ENCODE measurements at regions not wholly inside any gene's neighbourhood (a gene's known extent, or its start where the extent isn't known, plus 50 kb on each side); places are given as distances from the start of the nearest gene placed in this dataset.

- Mint-ChIP-seq H3K36me3 (ENCODE audit: low read depth) (no peaks in the 10 kb centered on the region), H3K9me3 (no peaks in the 10 kb centered on the region), H3K27me3 (ENCODE audit: insufficient read depth, low read depth, poor library complexity) (no peaks in the 10 kb centered on the region), H3K4me3 (no peak overlapping the region), H3K27ac (no peak overlapping the region), H3K4me1 (no peaks in the 10 kb centered on the region)
- Histone ChIP-seq H4K20me1 (replicated peaks; ENCODE audit: insufficient read depth) (no peaks in the 10 kb centered on the region), H3K9me2 (ENCODE audit: insufficient read depth) (no peaks in the 10 kb centered on the region), H3F3A (replicated peaks; ENCODE audit: low read depth) (no peaks in the 10 kb centered on the region), H3K79me2 (replicated peaks; ENCODE audit: insufficient read depth) (no peaks in the 10 kb centered on the region), H2AFZ (no peak overlapping the region), H3K4me3 (no peak overlapping the region), H3K4me2 (no peak overlapping the region), H3K4me1 (ENCODE audit: insufficient read depth) (no peaks in the 10 kb centered on the region), H3K27me3 (ENCODE audit: insufficient read depth) (no peaks in the 10 kb centered on the region), H3K27ac (ENCODE audit: low read depth) (no peak overlapping the region), H3K36me3 (ENCODE audit: insufficient read depth) (no peaks in the 10 kb centered on the region)
- no peak for ATAC-seq
- no peak for TF ChIP-seq ZNF331 (CRISPR knock-in tag; IDR thresholded peaks at IDR 0.05; ENCODE audit: low read depth)
- no peak for TF ChIP-seq CREB1 (CRISPR knock-in tag; IDR thresholded peaks at IDR 0.05; ENCODE audit: low read depth)
- TF ChIP-seq JUNB (IDR thresholded peaks at IDR 0.05; ENCODE audit: unreplicated experiment) = no peak
- TF ChIP-seq EZH2phosphoT487 (IDR thresholded peaks at IDR 0.05; ENCODE audit: unreplicated experiment) = no peak
- TF ChIP-seq STAT1 (IDR thresholded peaks at IDR 0.05; ENCODE audit: unreplicated experiment) = no peak
- TF ChIP-seq CTCF (conservative IDR thresholded peaks at IDR 0.05; ENCODE audit: low read depth in 2 of 2) = no peak
- no peak for TF ChIP-seq NANOG (IDR thresholded peaks at IDR 0.05; ENCODE audit: borderline replicate concordance)
- no peak for TF ChIP-seq EZH2 (IDR thresholded peaks at IDR 0.05; ENCODE audit: low read depth, unreplicated experiment)
- TF ChIP-seq, protein P1, sequence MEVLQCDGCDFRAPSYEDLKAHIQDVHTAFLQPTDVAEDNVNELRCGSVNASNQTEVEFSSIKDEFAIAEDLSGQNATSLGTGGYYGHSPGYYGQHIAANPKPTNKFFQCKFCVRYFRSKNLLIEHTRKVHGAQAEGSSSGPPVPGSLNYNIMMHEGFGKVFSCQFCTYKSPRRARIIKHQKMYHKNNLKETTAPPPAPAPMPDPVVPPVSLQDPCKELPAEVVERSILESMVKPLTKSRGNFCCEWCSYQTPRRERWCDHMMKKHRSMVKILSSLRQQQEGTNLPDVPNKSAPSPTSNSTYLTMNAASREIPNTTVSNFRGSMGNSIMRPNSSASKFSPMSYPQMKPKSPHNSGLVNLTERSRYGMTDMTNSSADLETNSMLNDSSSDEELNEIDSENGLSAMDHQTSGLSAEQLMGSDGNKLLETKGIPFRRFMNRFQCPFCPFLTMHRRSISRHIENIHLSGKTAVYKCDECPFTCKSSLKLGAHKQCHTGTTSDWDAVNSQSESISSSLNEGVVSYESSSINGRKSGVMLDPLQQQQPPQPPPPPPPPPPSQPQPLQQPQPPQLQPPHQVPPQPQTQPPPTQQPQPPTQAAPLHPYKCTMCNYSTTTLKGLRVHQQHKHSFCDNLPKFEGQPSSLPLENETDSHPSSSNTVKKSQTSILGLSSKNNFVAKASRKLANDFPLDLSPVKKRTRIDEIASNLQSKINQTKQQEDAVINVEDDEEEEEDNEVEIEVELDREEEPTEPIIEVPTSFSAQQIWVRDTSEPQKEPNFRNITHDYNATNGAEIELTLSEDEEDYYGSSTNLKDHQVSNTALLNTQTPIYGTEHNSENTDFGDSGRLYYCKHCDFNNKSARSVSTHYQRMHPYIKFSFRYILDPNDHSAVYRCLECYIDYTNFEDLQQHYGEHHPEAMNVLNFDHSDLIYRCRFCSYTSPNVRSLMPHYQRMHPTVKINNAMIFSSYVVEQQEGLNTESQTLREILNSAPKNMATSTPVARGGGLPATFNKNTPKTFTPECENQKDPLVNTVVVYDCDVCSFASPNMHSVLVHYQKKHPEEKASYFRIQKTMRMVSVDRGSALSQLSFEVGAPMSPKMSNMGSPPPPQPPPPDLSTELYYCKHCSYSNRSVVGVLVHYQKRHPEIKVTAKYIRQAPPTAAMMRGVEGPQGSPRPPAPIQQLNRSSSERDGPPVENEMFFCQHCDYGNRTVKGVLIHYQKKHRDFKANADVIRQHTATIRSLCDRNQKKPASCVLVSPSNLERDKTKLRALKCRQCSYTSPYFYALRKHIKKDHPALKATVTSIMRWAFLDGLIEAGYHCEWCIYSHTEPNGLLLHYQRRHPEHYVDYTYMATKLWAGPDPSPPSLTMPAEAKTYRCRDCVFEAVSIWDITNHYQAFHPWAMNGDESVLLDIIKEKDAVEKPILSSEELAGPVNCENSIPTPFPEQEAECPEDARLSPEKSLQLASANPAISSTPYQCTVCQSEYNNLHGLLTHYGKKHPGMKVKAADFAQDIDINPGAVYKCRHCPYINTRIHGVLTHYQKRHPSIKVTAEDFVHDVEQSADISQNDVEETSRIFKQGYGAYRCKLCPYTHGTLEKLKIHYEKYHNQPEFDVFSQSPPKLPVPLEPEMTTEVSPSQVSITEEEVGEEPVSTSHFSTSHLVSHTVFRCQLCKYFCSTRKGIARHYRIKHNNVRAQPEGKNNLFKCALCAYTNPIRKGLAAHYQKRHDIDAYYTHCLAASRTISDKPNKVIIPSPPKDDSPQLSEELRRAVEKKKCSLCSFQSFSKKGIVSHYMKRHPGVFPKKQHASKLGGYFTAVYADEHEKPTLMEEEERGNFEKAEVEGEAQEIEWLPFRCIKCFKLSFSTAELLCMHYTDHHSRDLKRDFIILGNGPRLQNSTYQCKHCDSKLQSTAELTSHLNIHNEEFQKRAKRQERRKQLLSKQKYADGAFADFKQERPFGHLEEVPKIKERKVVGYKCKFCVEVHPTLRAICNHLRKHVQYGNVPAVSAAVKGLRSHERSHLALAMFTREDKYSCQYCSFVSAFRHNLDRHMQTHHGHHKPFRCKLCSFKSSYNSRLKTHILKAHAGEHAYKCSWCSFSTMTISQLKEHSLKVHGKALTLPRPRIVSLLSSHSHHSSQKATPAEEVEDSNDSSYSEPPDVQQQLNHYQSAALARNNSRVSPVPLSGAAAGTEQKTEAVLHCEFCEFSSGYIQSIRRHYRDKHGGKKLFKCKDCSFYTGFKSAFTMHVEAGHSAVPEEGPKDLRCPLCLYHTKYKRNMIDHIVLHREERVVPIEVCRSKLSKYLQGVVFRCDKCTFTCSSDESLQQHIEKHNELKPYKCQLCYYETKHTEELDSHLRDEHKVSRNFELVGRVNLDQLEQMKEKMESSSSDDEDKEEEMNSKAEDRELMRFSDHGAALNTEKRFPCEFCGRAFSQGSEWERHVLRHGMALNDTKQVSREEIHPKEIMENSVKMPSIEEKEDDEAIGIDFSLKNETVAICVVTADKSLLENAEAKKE (CRISPR knock-in tag; IDR thresholded peaks at IDR 0.05) = no peak
- no peak for TF ChIP-seq REST (IDR thresholded peaks at IDR 0.05; ENCODE audit: unreplicated experiment)
- TF ChIP-seq ZNF114 (CRISPR knock-in tag; IDR thresholded peaks at IDR 0.05) = no peak
- TF ChIP-seq, protein P2, sequence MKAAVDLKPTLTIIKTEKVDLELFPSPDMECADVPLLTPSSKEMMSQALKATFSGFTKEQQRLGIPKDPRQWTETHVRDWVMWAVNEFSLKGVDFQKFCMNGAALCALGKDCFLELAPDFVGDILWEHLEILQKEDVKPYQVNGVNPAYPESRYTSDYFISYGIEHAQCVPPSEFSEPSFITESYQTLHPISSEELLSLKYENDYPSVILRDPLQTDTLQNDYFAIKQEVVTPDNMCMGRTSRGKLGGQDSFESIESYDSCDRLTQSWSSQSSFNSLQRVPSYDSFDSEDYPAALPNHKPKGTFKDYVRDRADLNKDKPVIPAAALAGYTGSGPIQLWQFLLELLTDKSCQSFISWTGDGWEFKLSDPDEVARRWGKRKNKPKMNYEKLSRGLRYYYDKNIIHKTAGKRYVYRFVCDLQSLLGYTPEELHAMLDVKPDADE (IDR thresholded peaks at IDR 0.05) = no peak
- TF ChIP-seq POLR2AphosphoS5 (IDR thresholded peaks at IDR 0.05; ENCODE audit: low read depth) = no peak
- DNase-seq (ENCODE audit: low spot score) = no peak
These were observed 229.3 kb downstream of the RFPL4B start for GRCh38 chr6:112576423-112576822.
